Astrocyte (in vitro differentiated cells and primary cell): ENCODE measurements at regions not wholly inside any gene's neighbourhood (a gene's known extent, or its start where the extent isn't known, plus 50 kb on each side); places are given as distances from the start of the nearest gene placed in this dataset.

Experiments used
- CTCF ChIP-seq: IDR thresholded peaks from 2 replicates; pipeline ENCODE4 v1.5.1; 2011; ENCODE audit warnings: low read depth, mild to moderate bottlenecking, inconsistent platforms, low read length, moderate library complexity; ENCODE audit not compliant: insufficient read depth
- EZH2 ChIP-seq: IDR thresholded peaks from 2 replicates; pipeline ENCODE4 v1.6.1; 2012; ENCODE audit warnings: mild to moderate bottlenecking, low read length, inconsistent platforms; ENCODE audit not compliant: insufficient read depth

- TF ChIP-seq CTCF = no peak
- TF ChIP-seq EZH2 = no peak
Measured at GRCh38 chr12:98351784-98352183, 163.6 kb upstream of the TMPO start.
